CD14-positive monocyte (primary cell): ENCODE measurements at regions not wholly inside any gene's neighbourhood (a gene's known extent, or its start where the extent isn't known, plus 50 kb on each side); places are given as distances from the start of the nearest gene placed in this dataset.

Experiments
- DNase-seq, 3 donors: peaks; one replicate each; pipeline ENCODE4 v3.0.0-alpha.2; 2011 to 2022
- H2AFZ ChIP-seq: 2 replicates; pipeline ENCODE4 v1.6.0; 2012; ENCODE audit warnings: mild to moderate bottlenecking, low read depth, low read length, inconsistent platforms; ENCODE audit not compliant: insufficient read depth, poor library complexity, severe bottlenecking
- H3K27ac ChIP-seq, 2 donors: 1 replicate in 1 of 2; 2 replicates in 1 of 2; pipeline ENCODE4 v1.5.1; 2012 to 2013; ENCODE audit warnings: low read length in 2 of 2, control low read depth in 1 of 2, inconsistent platforms in 1 of 2, low read depth in 1 of 2, mild to moderate bottlenecking in 1 of 2
- H3K27me3 ChIP-seq, 2 donors: one replicate each; pipeline versions ENCODE4 v1.6.0 to v1.6.1; 2011 to 2013; ENCODE audit warnings: low read length in 2 of 2; ENCODE audit not compliant: control insufficient read depth in 2 of 2, insufficient read depth in 2 of 2
- H3K36me3 ChIP-seq, 2 donors: replicated peaks in 1 of 2; 1 replicate in 1 of 2; 2 replicates in 1 of 2; pipeline versions ENCODE4 v1.5.1 to v1.6.1; 2012 to 2013; ENCODE audit warnings: low read length in 2 of 2, control low read depth in 1 of 2, inconsistent platforms in 1 of 2, mild to moderate bottlenecking in 1 of 2; ENCODE audit not compliant: insufficient read depth in 2 of 2, control insufficient read depth in 1 of 2
- H3K4me1 ChIP-seq, 2 donors: 1 replicate in 1 of 2; 2 replicates in 1 of 2; pipeline versions ENCODE4 v1.5.1 to v1.6.1; 2012 to 2013; ENCODE audit warnings: low read length in 2 of 2, control low read depth in 1 of 2, inconsistent platforms in 1 of 2, mild to moderate bottlenecking in 1 of 2, moderate library complexity in 1 of 2; ENCODE audit not compliant: insufficient read depth in 2 of 2, control insufficient read depth in 1 of 2
- H3K4me2 ChIP-seq: replicated peaks from 2 replicates; pipeline ENCODE3; 2012; ENCODE audit warnings: low read length, moderate library complexity, mild to moderate bottlenecking; ENCODE audit not compliant: poor library complexity, severe bottlenecking; ENCODE audit errors: extremely low read depth
- H3K4me3 ChIP-seq, 3 experiments: fragments of 200-600 bp in 1 of 3; sonication (generic) in 1 of 3; replicated peaks in 1 of 3; 1 replicate in 2 of 3; 2 replicates in 1 of 3; pipeline ENCODE4 v1.5.1; 2011 to 2013; ENCODE audit warnings: low read length in 3 of 3, mild to moderate bottlenecking in 3 of 3, control low read depth in 2 of 3, low read depth in 2 of 3, inconsistent platforms in 1 of 3, moderate library complexity in 1 of 3
- H3K79me2 ChIP-seq: 2 replicates; pipeline ENCODE4 v1.6.0; 2012; ENCODE audit warnings: mild to moderate bottlenecking, control low read depth, inconsistent platforms, low read length, moderate library complexity; ENCODE audit not compliant: insufficient read depth
- H3K9ac ChIP-seq: 2 replicates; pipeline ENCODE4 v1.6.0; 2017; ENCODE audit warnings: low read length, mild to moderate bottlenecking; ENCODE audit not compliant: insufficient read depth, poor library complexity, severe bottlenecking
- H3K9me3 ChIP-seq, 2 donors: replicated peaks in 1 of 2; 1 replicate in 1 of 2; 2 replicates in 1 of 2; pipeline versions ENCODE4 v1.5.1 to v1.6.1; 2012 to 2013; ENCODE audit warnings: low read length in 2 of 2, control low read depth in 1 of 2; ENCODE audit not compliant: control insufficient read depth in 1 of 2, insufficient read depth in 1 of 2
- H4K20me1 ChIP-seq: 2 replicates; pipeline ENCODE4 v1.6.0; 2012; ENCODE audit warnings: mild to moderate bottlenecking, low read length, control low read depth, moderate library complexity; ENCODE audit not compliant: insufficient read depth
- H3K27ac Mint-ChIP-seq, 7 donors: one replicate each; pipeline ENCODE4 v1.8.0; 2020; ENCODE audit warnings: mild to moderate bottlenecking in 7 of 7, mixed read lengths in 7 of 7, moderate library complexity in 6 of 7, inconsistent platforms in 2 of 7
- H3K27me3 Mint-ChIP-seq, 3 donors: one replicate each; pipeline ENCODE4 v1.8.0; 2021 to 2022; ENCODE audit warnings: low read depth in 3 of 3, mild to moderate bottlenecking in 3 of 3, mixed read lengths in 3 of 3, moderate library complexity in 3 of 3, inconsistent platforms in 1 of 3
- H3K36me3 Mint-ChIP-seq, 2 donors: one replicate each; pipeline ENCODE4 v1.8.0; 2020; ENCODE audit warnings: mixed read lengths in 2 of 2, inconsistent platforms in 1 of 2, mild to moderate bottlenecking in 1 of 2
- H3K4me1 Mint-ChIP-seq: one replicate; pipeline ENCODE4 v1.8.0; 2020; ENCODE audit warnings: mild to moderate bottlenecking, mixed read lengths
- H3K4me3 Mint-ChIP-seq, 2 donors: one replicate each; pipeline ENCODE4 v1.8.0; 2020; ENCODE audit warnings: mild to moderate bottlenecking in 2 of 2, mixed read lengths in 2 of 2, moderate library complexity in 1 of 2
- H3K9me3 Mint-ChIP-seq, 7 donors: one replicate each; pipeline ENCODE4 v1.8.0; 2020 to 2022; ENCODE audit warnings: mixed read lengths in 7 of 7, mild to moderate bottlenecking in 6 of 7, moderate library complexity in 6 of 7, inconsistent platforms in 2 of 7
- WGBS: methylation state at CpG from one replicate; pipeline ENCODE4 v1.1.5; 2013; ENCODE audit warnings: missing lambda C conversion rate; ENCODE audit not compliant: insufficient coverage; 5-methylcytosine and 5-hydroxymethylcytosine counted together
- intact Hi-C, 2 donors: fragments of 100-400 bp; cut with micrococcal nuclease; formaldehyde crosslinking; loops; one replicate each; pipeline versions ENCODE4 v1.15.0 to v1.15.1; 2023
- TF ChIP-seq, protein P1 (sequence below): fragments of 200-600 bp; IDR thresholded peaks from one replicate; pipeline ENCODE4 v1.8.0; 2022; ENCODE audit warnings: antibody characterized with exemption, mild to moderate bottlenecking

DNA sequence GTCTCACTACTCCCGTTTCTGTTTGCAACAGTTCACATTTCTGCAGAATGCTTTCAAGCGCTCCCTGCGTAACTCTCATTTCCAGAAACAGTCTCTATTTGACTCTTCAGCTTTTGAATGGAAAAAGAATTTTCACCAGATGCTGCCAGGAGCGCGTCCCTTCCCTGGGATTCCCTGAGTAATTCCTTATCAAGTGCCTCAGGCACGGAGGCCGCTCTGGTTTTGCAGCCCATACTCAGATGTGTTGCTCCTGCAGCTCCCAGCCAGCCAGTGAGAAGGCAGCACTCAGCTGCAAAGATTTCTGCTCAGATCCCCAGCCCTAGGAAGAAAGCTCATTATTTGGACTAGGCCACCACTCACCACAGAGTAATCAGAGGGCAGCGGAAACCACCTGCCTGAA is 161.1 kb upstream of the CHST15 start:
- no peak for DNase-seq
- Histone ChIP-seq H3K79me2 (no peaks in the 10 kb centered on the region), H2AFZ (no peak overlapping the region), H3K4me1 (peaks cover 52 to 55% of the 10 kb centered on the region in 2 donors), H3K27ac (no peak overlapping the region), H4K20me1 (no peaks in the 10 kb centered on the region), H3K4me3 (no peak overlapping the region), H3K4me2 (no peak overlapping the region), H3K9me3 (peaks cover 2 to 19% of the 10 kb centered on the region in 2 donors), H3K9ac (no peak overlapping the region), H3K27me3 (no peaks in the 10 kb centered on the region), H3K36me3 (no peaks in the 10 kb centered on the region)
- WGBS: 89% methylated on average over 7 of the region's 8 CpGs
- Mint-ChIP-seq H3K4me3 (no peak overlapping the region), H3K36me3 (peaks cover 0 to 10% of the 10 kb centered on the region in 2 donors), H3K9me3 (peaks cover 6 to 18% (median 15%) of the 10 kb centered on the region in 7 donors), H3K27ac (no peak overlapping the region), H3K4me1 (peaks cover 54% of the 10 kb centered on the region), H3K27me3 (peaks cover 2 to 5% (median 3%) of the 10 kb centered on the region in 3 donors)
- TF ChIP-seq, protein P1, sequence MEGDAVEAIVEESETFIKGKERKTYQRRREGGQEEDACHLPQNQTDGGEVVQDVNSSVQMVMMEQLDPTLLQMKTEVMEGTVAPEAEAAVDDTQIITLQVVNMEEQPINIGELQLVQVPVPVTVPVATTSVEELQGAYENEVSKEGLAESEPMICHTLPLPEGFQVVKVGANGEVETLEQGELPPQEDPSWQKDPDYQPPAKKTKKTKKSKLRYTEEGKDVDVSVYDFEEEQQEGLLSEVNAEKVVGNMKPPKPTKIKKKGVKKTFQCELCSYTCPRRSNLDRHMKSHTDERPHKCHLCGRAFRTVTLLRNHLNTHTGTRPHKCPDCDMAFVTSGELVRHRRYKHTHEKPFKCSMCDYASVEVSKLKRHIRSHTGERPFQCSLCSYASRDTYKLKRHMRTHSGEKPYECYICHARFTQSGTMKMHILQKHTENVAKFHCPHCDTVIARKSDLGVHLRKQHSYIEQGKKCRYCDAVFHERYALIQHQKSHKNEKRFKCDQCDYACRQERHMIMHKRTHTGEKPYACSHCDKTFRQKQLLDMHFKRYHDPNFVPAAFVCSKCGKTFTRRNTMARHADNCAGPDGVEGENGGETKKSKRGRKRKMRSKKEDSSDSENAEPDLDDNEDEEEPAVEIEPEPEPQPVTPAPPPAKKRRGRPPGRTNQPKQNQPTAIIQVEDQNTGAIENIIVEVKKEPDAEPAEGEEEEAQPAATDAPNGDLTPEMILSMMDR: no peak
- intact Hi-C loops: loop anchor here (5.0 to 10.0 kb wide), 2 partner anchors 38 to 130 kb away; no protein-coding TSS in a partner anchor

DNA sequence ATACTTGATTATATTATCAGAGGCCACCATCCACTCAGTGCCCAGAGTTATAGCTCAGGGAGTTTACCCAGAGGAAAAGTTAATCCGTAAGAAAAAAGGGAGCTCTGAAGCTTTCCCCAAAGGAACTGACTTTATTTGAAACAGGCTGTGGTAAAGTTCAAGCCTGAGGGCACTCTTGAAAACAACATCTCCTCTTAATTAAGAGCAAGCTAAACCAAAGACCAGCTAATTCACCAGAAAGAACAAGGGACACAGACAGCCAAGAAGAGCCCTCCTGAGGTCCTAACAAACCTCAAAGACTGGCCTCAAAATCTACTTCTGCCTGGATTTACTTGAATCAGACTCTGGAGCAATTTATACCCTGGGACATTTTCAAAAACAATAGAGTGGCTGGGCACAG is 159.6 kb upstream of the CHST15 start:
- Histone ChIP-seq H3K27me3 (no peaks in the 10 kb centered on the region), H3K79me2 (no peaks in the 10 kb centered on the region), H3K9ac (peak overlapping the region; percentile 42), H3K36me3 (no peaks in the 10 kb centered on the region), H3K9me3 (peaks cover 0 to 11% of the 10 kb centered on the region in 2 donors), H3K4me2 (peak overlapping the region; percentile 73), H3K4me3 (peak overlapping the region in 1 of 3 experiments; percentile 62), H3K4me1 (peaks cover 51 to 52% of the 10 kb centered on the region in 2 donors), H4K20me1 (no peaks in the 10 kb centered on the region), H3K27ac (peak overlapping the region; percentile 84 to 92), H2AFZ (peak overlapping the region; percentile 43)
- no peak for DNase-seq
- intact Hi-C loops: loop anchor here (5.0 to 10.0 kb wide), 2 partner anchors 39 to 132 kb away; no protein-coding TSS in a partner anchor
- Mint-ChIP-seq H3K27me3 (peaks cover 3 to 5% (median 4%) of the 10 kb centered on the region in 3 donors), H3K4me3 (no peak overlapping the region), H3K9me3 (peaks cover 4 to 16% (median 10%) of the 10 kb centered on the region in 7 donors), H3K27ac (peak overlapping the region; percentile 90 to 96 (median 93)), H3K36me3 (peaks cover 0 to 5% of the 10 kb centered on the region in 2 donors), H3K4me1 (peaks cover 54% of the 10 kb centered on the region)
- 86% methylated on average over 1 of the region's 1 CpG for WGBS
- TF ChIP-seq, protein P1: no peak
